IgD-negative memory B cell (primary cell): ENCODE measurements at regions not wholly inside any gene's neighbourhood (a gene's known extent, or its start where the extent isn't known, plus 50 kb on each side); places are given as distances from the start of the nearest gene placed in this dataset.

Source experiments
- H3K27ac Mint-ChIP-seq, 3 donors: one replicate each; pipeline ENCODE4 v1.8.0; 2020 to 2022; ENCODE audit warnings: mild to moderate bottlenecking in 3 of 3, mixed read lengths in 3 of 3, moderate library complexity in 1 of 3
- H3K27me3 Mint-ChIP-seq: one replicate; pipeline ENCODE4 v1.8.0; 2021; ENCODE audit warnings: mixed read lengths
- H3K36me3 Mint-ChIP-seq: one replicate; pipeline ENCODE4 v1.8.0; 2020; ENCODE audit warnings: mild to moderate bottlenecking, mixed read lengths
- H3K4me1 Mint-ChIP-seq, 3 donors: one replicate each; pipeline ENCODE4 v1.8.0; 2020 to 2022; ENCODE audit warnings: mixed read lengths in 3 of 3, mild to moderate bottlenecking in 1 of 3
- H3K4me3 Mint-ChIP-seq, 4 donors: one replicate each; pipeline ENCODE4 v1.8.0; 2020 to 2022; ENCODE audit warnings: mild to moderate bottlenecking in 4 of 4, mixed read lengths in 4 of 4, moderate library complexity in 3 of 4
- H3K9me3 Mint-ChIP-seq, 3 donors: one replicate each; pipeline ENCODE4 v1.8.0; 2020 to 2021; ENCODE audit warnings: mixed read lengths in 3 of 3, mild to moderate bottlenecking in 1 of 3

DNA sequence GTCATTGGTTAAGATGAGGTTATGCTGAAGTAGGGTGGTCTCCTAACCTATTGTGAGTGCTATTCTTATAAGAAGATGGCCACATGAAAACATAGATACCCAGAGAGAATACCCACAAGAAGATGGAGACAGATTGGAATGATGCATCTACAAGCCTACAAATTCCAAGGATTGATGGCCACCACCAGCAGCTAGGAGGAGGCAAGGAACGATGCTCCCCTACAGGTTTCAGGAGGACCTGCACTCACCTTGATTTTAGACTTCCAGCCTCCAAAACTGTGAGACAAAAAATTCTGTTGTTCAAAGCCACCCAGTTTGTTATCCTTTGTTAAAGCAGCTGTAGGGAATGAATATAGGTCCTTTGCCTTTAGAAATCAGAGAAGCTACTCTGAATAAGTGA is 227.4 kb downstream of the NEDD1 start:
- no peak overlapping the region for H3K4me3 Mint-ChIP-seq
- H3K27ac Mint-ChIP-seq = no peak overlapping the region
- H3K4me1 Mint-ChIP-seq = no peaks in the 10 kb centered on the region
- peaks cover 4% of the 10 kb centered on the region for H3K27me3 Mint-ChIP-seq
- H3K36me3 Mint-ChIP-seq = no peaks in the 10 kb centered on the region
- no peaks in the 10 kb centered on the region for H3K9me3 Mint-ChIP-seq

DNA sequence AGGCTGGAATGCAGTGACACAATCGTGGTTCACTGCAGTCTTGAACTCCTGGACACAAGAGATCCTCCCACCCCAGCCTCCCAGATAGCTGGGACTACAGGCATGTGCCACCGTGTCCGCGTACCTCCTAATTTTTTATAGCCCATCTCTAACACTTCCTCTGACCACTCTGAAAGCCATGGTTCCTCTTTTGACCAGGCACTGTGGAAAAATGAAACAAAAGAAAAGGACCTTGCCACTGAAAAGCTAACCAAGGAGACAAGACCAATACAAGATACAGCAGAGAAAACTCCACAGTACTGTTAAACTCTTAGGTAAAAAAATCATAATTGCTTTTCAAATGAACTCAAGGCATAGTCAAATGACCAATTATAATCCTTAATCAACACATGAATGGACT is 233.3 kb downstream of the NEDD1 start:
- H3K4me3 Mint-ChIP-seq = no peak overlapping the region
- H3K27ac Mint-ChIP-seq = peak overlapping the region in 1 of 3 donors; percentile 48
- H3K27me3 Mint-ChIP-seq = peaks cover 4% of the 10 kb centered on the region
- no peaks in the 10 kb centered on the region for H3K4me1 Mint-ChIP-seq
- H3K9me3 Mint-ChIP-seq = no peaks in the 10 kb centered on the region
- no peaks in the 10 kb centered on the region for H3K36me3 Mint-ChIP-seq

DNA sequence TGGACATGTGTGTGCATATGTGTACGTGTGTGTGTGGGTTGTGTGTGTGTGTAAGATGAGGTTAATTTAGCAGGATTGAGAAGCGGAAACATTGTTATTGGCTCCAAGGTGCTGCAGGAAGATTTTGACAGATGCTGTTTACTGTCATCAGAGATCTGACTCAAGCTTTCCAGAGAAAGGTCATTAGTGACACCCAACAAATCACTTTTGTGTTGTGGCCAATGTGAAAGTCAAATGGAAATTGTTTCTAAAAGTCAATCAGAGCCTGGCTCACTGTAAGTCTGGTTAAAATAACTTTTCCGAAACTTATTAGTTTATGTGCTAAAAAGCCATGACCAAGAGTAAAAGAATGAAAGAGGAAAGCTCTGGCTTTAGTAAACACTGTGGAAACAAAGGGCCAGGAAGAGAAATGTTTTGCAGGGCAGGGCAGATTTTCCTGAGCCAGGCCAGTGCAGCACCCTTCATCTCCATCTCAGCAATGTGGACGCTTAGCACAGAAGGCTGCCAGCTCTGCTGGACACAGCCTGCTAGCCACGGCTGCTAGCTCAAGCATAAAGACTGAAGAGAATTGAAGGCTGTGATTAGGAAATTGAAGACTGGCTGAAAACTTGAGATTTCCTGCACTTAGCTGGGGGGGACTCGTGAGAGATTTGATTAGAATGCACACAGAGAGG is 235.8 kb downstream of the NEDD1 start:
- Mint-ChIP-seq H3K9me3 (no peaks in the 10 kb centered on the region), H3K4me3 (no peak overlapping the region), H3K27ac (no peak overlapping the region), H3K36me3 (no peaks in the 10 kb centered on the region), H3K4me1 (no peaks in the 10 kb centered on the region), H3K27me3 (peaks cover 4% of the 10 kb centered on the region)

DNA sequence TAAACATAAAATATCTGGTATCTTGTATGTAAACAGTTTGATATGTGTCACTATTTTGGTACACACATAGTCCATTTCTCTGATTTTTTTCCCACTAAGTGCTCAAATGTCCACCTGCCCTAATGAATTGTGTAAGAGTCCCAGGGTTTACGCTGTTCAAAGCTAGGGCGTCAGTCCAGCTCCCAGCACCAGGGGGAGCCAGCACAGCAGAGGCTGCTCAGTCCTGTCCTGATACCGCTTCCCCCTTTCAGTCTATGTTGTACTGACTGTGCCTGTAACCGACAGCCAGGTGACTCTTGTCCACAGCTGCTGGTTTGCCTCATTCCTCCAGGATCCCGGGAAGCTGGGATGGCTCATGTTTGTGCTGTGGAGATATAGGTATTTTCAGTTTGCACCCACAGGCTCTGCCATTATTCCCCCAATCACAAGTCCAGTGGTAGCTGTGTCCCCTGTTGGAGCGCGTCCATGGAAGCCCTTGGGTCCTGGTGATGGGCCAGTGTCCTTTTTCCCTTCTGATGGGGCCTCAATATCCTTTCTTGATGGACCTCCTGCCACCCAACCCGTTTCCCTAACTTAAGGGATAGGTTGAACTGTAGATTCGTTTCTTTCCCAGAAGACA is 242.0 kb downstream of the NEDD1 start:
- Mint-ChIP-seq H3K4me3 (no peak overlapping the region), H3K9me3 (no peaks in the 10 kb centered on the region), H3K27ac (peak overlapping the region in 1 of 3 donors; percentile 1), H3K4me1 (no peaks in the 10 kb centered on the region), H3K36me3 (no peaks in the 10 kb centered on the region), H3K27me3 (peaks cover 1% of the 10 kb centered on the region)

DNA sequence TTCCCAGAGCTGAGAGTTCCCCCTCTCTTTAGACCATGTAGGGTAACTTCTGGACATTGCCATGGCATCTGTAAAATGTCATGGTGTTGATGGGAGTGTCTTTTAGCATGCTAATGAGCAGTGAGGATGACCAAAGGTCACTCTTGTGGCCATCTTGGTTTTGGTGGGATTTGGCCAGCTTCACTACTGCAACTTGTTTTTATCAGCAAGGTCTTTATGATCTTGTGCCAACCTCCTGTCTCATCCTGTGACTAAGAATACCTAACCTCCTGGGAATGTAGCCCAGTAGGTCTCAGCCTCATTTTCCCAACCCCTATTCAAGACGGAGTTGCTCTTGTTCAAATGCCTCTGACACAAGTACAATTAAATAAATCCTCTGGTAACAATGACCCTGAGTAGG is 244.4 kb downstream of the NEDD1 start:
- Mint-ChIP-seq H3K27me3 (peaks cover 1% of the 10 kb centered on the region), H3K27ac (no peak overlapping the region), H3K4me3 (no peak overlapping the region), H3K36me3 (no peaks in the 10 kb centered on the region), H3K9me3 (peaks cover 0 to 1% (median 0%) of the 10 kb centered on the region in 3 donors), H3K4me1 (no peaks in the 10 kb centered on the region)

DNA sequence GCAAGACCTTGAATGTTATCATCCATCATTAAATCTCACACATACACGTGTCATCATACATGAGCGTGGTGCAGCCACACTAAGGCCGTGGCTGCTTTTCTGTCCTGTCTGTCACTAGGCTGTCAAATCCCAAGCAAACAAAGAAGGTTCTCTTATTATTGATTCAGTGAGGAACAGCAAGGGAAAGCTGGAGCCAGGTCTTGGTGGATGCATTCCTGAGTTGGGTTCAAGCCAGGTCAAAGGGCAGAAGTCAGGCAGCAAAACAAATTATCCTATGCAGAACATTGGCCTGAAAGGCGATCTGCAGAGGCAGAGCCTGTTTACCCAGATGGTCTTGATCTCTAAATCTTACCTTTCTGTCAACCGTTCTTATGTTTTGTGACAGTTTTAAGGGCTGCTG is 252.3 kb downstream of the NEDD1 start:
- Mint-ChIP-seq H3K4me3 (no peak overlapping the region), H3K4me1 (no peaks in the 10 kb centered on the region), H3K27me3 (peaks cover 4% of the 10 kb centered on the region), H3K9me3 (peaks cover 0 to 1% (median 0%) of the 10 kb centered on the region in 3 donors), H3K27ac (no peak overlapping the region), H3K36me3 (no peaks in the 10 kb centered on the region)

DNA sequence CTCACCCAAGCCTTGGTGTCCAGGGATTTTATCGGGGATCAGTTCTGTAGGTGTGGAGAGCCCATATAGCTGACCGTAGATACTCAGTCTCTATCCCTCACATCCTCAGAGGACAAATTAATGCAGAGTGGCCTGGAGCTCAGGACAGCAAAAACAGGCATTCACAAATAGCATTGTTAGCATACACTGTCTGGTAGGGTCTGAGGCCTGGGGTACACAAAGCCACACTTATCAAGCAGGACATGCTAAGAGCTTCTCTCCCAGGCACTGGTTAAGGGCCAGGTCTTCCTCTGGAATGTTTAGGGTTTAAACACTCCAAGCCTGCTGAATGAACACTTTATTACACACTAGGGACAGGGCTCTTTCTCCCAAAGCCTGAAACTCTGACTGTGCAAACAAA is 253.2 kb downstream of the NEDD1 start:
- Mint-ChIP-seq H3K4me3 (no peak overlapping the region), H3K36me3 (no peaks in the 10 kb centered on the region), H3K27ac (no peak overlapping the region), H3K4me1 (peaks cover 0 to 2% (median 0%) of the 10 kb centered on the region in 3 donors), H3K27me3 (peaks cover 4% of the 10 kb centered on the region), H3K9me3 (peaks cover 0 to 1% (median 0%) of the 10 kb centered on the region in 3 donors)

DNA sequence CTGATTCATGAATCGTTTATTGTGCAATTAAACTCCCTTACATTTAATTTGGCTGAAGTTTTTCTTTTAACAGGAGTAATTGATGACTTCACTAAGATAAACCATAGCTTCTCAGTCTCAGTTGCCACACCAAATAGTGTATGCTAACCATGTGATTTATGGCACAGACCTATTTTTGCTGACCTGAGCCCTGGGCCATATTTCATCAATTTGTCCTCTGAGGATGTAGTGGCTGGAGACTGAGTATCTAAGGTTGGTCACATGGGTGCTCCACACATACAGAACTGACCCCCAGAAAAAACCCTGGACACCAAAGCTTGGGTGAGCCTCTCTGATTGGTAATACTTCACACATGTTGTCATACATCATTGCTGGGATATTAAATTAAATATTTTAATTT is 255.1 kb downstream of the NEDD1 start:
- H3K4me3 Mint-ChIP-seq = no peak overlapping the region
- H3K9me3 Mint-ChIP-seq = peaks cover 0 to 2% (median 0%) of the 10 kb centered on the region in 3 donors
- H3K27me3 Mint-ChIP-seq = peaks cover 4% of the 10 kb centered on the region
- H3K27ac Mint-ChIP-seq = no peak overlapping the region
- peaks cover 0 to 2% (median 0%) of the 10 kb centered on the region in 3 donors for H3K4me1 Mint-ChIP-seq
- no peaks in the 10 kb centered on the region for H3K36me3 Mint-ChIP-seq

DNA sequence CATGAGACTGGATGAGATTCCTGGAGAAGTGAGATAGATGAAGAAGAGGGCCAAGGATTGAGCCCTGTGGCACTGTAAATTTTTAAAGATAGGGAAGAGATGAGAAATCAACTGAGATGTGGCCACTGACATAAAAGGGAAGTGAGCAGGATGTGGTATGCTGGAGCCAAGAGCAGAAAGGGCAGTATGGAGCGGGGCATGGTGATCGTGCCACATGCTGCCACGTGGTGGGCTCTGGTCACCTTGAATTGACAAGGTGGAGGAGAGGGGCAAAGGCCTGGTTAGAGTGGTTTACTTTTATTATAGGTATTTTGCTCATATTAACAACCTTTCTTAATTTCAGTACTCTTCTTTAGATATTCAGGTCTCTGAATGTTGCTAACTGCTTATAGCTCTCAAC is 257.9 kb downstream of the NEDD1 start:
- Mint-ChIP-seq H3K4me3 (no peak overlapping the region), H3K9me3 (peaks cover 0 to 2% (median 0%) of the 10 kb centered on the region in 3 donors), H3K27ac (no peak overlapping the region), H3K4me1 (peaks cover 0 to 2% (median 0%) of the 10 kb centered on the region in 3 donors), H3K36me3 (no peaks in the 10 kb centered on the region), H3K27me3 (peaks cover 4% of the 10 kb centered on the region)

DNA sequence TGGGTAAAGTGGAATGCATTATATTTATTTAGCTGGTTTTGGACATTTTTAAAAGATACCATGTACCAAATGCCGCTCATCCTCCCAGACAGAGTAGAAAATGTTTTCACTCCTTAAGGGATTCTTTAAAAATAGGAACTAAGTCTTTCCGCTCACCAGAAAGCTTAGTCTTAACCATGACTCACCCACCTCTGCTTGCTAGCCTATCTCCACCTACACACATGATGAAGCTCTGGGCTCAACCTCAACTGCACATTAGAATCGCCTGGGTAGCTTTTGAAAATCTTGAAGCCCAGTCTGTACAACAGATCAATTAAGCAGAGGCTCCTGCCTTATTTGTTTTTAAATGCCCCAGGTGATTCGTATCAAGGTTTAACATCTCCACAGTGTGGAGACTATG is 260.5 kb downstream of the NEDD1 start:
- peaks cover 0 to 2% (median 0%) of the 10 kb centered on the region in 3 donors for H3K9me3 Mint-ChIP-seq
- no peak overlapping the region for H3K4me3 Mint-ChIP-seq
- H3K27me3 Mint-ChIP-seq = peaks cover 4% of the 10 kb centered on the region
- H3K36me3 Mint-ChIP-seq = no peaks in the 10 kb centered on the region
- H3K4me1 Mint-ChIP-seq = peaks cover 0 to 2% (median 0%) of the 10 kb centered on the region in 3 donors
- H3K27ac Mint-ChIP-seq = no peak overlapping the region

DNA sequence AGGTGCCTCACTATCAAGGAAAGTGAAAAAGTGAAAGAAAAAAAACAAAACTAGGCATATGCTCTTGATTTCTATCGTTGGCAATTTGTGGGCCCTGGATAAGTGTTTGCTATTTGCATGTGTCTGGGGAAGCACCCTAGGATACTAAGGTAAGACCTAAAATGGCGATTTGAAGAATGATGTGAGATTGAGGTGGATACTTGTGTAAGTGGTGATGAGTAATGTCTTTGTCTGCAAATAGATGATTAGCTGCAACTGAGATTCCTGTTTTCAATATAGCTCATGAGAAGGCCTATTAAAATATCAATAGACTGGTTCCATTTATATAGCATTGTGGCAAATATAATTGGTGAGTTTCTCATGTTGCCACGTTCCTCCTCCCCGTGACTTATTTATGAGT is 261.7 kb downstream of the NEDD1 start:
- H3K36me3 Mint-ChIP-seq = no peaks in the 10 kb centered on the region
- peaks cover 0 to 2% (median 0%) of the 10 kb centered on the region in 3 donors for H3K9me3 Mint-ChIP-seq
- H3K4me1 Mint-ChIP-seq = peaks cover 0 to 2% (median 0%) of the 10 kb centered on the region in 3 donors
- no peak overlapping the region for H3K27ac Mint-ChIP-seq
- no peak overlapping the region for H3K4me3 Mint-ChIP-seq
- H3K27me3 Mint-ChIP-seq = no peaks in the 10 kb centered on the region

DNA sequence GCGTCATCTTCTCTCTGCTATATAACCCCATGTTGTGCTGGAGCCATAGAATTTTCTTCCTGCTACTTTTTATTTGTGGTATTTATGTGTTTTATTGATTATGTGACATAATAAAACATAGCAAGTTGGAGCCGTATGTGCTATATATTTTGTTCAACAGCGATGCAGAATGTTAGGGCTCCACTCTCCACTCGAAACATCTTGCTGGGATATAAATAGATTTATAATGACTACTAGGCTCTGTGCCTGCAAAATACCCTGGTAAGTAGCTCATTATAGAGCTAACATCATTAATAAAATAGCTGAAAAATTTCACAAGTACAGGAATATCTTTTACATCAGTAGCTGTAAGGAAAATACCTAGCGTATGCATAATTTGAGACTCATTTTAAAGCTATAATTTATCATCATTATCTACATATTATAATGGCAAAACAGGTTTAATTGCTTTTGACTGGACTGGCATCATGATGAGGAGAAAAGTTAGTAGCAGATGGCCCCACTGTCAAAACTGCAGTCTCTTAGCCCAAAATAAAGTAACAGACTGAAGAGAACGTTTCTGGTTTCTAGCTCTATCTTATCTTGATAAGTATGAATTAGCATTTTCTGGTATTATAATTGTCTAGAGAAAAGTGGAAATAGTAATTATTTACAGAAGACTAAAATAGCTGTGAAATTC is 263.0 kb downstream of the NEDD1 start:
- Mint-ChIP-seq H3K27me3 (no peaks in the 10 kb centered on the region), H3K4me1 (no peaks in the 10 kb centered on the region), H3K27ac (no peak overlapping the region), H3K4me3 (no peak overlapping the region), H3K36me3 (no peaks in the 10 kb centered on the region), H3K9me3 (peaks cover 0 to 2% (median 0%) of the 10 kb centered on the region in 3 donors)

DNA sequence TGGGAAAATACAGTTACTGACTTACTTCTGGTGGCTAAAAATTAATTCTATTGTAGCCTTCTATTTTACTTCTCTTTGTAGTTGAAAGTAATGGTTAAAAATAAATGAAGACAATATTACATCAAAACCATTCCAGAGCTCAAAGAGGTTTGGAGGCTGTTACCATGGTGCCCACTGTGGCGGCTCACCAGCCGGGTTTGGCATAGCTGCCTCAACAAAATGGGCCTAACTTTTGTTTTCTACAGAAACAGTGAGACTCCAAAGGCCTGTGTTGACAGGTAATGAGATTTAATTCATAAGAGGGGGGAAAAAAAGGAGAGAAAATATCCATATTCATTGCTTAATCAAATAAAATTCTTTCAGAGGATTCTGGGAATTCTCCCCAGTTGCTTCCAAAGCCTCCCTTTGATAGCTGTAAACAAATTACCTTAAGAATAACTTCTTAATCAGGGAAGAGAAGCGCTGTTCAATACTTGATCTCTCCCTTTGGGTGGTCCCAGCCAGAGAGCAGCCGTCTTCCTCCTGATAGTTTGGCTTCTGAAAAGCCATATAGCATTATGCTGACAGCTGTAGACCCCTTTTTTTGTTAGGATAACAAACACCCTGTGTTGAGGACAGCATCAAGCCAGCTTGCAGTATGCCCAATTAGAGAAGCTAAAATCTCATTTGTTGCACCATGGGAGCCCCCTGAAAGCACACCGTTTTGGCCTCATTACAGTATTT is 266.8 kb downstream of the NEDD1 start:
- Mint-ChIP-seq H3K27me3 (no peaks in the 10 kb centered on the region), H3K27ac (no peak overlapping the region), H3K36me3 (no peaks in the 10 kb centered on the region), H3K9me3 (peaks cover 0 to 3% (median 3%) of the 10 kb centered on the region in 3 donors), H3K4me1 (no peaks in the 10 kb centered on the region), H3K4me3 (no peak overlapping the region)

DNA sequence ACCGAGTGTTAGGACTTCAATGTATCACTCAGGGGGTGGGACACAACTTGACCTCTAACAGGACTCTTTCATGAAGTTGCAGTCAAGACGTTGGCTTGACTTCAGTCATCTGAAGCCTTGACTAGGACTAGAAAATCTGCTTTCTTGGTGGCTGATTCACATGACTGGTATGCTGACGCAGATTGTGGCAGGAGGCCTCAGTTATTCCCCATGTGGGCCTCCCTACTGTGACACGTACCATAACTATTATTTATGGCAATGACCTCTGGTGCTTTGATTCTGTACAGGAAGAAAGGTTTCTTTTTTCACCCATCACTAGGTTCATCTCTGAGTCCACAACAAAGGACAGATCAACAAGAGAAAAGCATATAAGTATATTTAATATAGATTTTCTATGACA is 270.4 kb downstream of the NEDD1 start:
- no peak overlapping the region for H3K4me3 Mint-ChIP-seq
- H3K9me3 Mint-ChIP-seq = peaks cover 0 to 3% (median 3%) of the 10 kb centered on the region in 3 donors
- H3K27me3 Mint-ChIP-seq = no peaks in the 10 kb centered on the region
- no peaks in the 10 kb centered on the region for H3K36me3 Mint-ChIP-seq
- peak overlapping the region in 1 of 3 donors; percentile 63 for H3K27ac Mint-ChIP-seq
- H3K4me1 Mint-ChIP-seq = no peaks in the 10 kb centered on the region
